PC-3 (cell line): ENCODE measurements at regions not wholly inside any gene's neighbourhood (a gene's known extent, or its start where the extent isn't known, plus 50 kb on each side); places are given as distances from the start of the nearest gene placed in this dataset.
"Not testable (repeated sequence)": the region's sequence is repeated elsewhere in the genome, so short reads cannot be mapped to it uniquely, and the experiment has no call there.

ENCODE experiments used
- ATAC-seq: fragments of 200-7000 bp; cut with Tn5 transposase; 2 replicates; pipeline ENCODE4 v1.9.1; 2020; ENCODE audit warnings: mild to moderate bottlenecking, moderate library complexity
- BruUV-seq: library from RNA; stranded (reverse); fragments of 400-500 nt; replicated peaks from 2 replicates; lab custom pipeline; 2021; lab: Mats Ljungman, UMichigan
- CTCF ChIA-PET: fragments of 300-600 bp; sonication (Branson Sonifier 250); formaldehyde crosslinking; loops from one replicate; lab custom pipeline; 2022; ENCODE audit warnings: antibody characterized with exemption; lab: Charles Lee
- POLR2A ChIA-PET: fragments of 300-600 bp; sonication (Branson Sonifier 250); formaldehyde crosslinking; loops from one replicate; lab custom pipeline; 2022; ENCODE audit warnings: antibody characterized with exemption; ENCODE audit not compliant: unreplicated experiment; lab: Charles Lee
- DNase-seq: peaks from one replicate; pipeline ENCODE4 v3.0.0-alpha.2; 2015
- H2AFZ ChIP-seq: fragments of 300-600 bp; sonication (generic); 2 replicates; pipeline ENCODE4 v1.6.0; 2016; ENCODE audit warnings: antibody characterized with exemption, low read length
- H3F3A ChIP-seq: fragments of 300-600 bp; sonication (generic); one replicate; pipeline ENCODE4 v1.6.0; 2017; ENCODE audit warnings: antibody characterized with exemption, low read length, control low read depth, mild to moderate bottlenecking; ENCODE audit not compliant: unreplicated experiment
- H3K27ac ChIP-seq: fragments of 300-600 bp; sonication (generic); 2 replicates; pipeline ENCODE4 v1.5.1; 2016; ENCODE audit warnings: mild to moderate bottlenecking, low read length
- H3K27me3 ChIP-seq: fragments of 300-600 bp; sonication (generic); 2 replicates; pipeline ENCODE4 v1.6.1; 2016; ENCODE audit warnings: low read length, mixed read lengths
- H3K36me3 ChIP-seq: fragments of 300-600 bp; sonication (generic); 2 replicates; pipeline ENCODE4 v1.6.1; 2016; ENCODE audit warnings: low read depth, mixed run types, low read length, mixed read lengths
- H3K4me1 ChIP-seq: fragments of 300-600 bp; sonication (generic); 2 replicates; pipeline ENCODE4 v1.5.1; 2016; ENCODE audit warnings: low read length; ENCODE audit not compliant: insufficient read depth
- H3K4me2 ChIP-seq: fragments of 300-600 bp; sonication (generic); 2 replicates; pipeline ENCODE4 v1.6.0; 2016; ENCODE audit warnings: low read length
- H3K4me3 ChIP-seq: fragments of 300-600 bp; sonication (generic); 2 replicates; pipeline ENCODE4 v1.5.1; 2016; ENCODE audit warnings: mild to moderate bottlenecking, low read length, mixed read lengths
- H3K79me2 ChIP-seq: fragments of 300-600 bp; sonication (generic); 2 replicates; pipeline ENCODE4 v1.6.1; 2017; ENCODE audit warnings: low read length, mixed read lengths
- H3K9ac ChIP-seq: fragments of 300-600 bp; sonication (generic); 2 replicates; pipeline ENCODE4 v1.6.0; 2016; ENCODE audit warnings: mild to moderate bottlenecking, low read length
- H3K9me2 ChIP-seq: fragments of 300-600 bp; sonication (generic); replicated peaks from 2 replicates; pipeline ENCODE4 v1.6.1; 2016; ENCODE audit warnings: mixed run types, low read length, mixed read lengths
- H3K9me3 ChIP-seq: fragments of 300-600 bp; sonication (generic); 2 replicates; pipeline ENCODE4 v1.6.1; 2016; ENCODE audit warnings: low read length, mixed read lengths
- H4K20me1 ChIP-seq: fragments of 300-600 bp; sonication (generic); 2 replicates; pipeline ENCODE4 v1.6.1; 2016; ENCODE audit warnings: low read length, mixed read lengths
- EZH2 ChIP-seq: fragments of 300-600 bp; sonication (generic); IDR thresholded peaks from one replicate; pipeline ENCODE4 v1.6.1; 2017; ENCODE audit warnings: antibody characterized with exemption, mild to moderate bottlenecking, low read length; ENCODE audit not compliant: unreplicated experiment
- EZH2phosphoT487 ChIP-seq: fragments of 300-600 bp; sonication (generic); IDR thresholded peaks from 2 replicates; pipeline ENCODE4 v1.6.1; 2018; ENCODE audit warnings: mild to moderate bottlenecking, antibody characterized with exemption, low read length, borderline replicate concordance
- intact Hi-C: fragments of 100-400 bp; cut with micrococcal nuclease; formaldehyde crosslinking; loops from 2 replicates; pipeline ENCODE4 v1.9.0; 2023
- TF ChIP-seq, protein P1 (sequence below): fragments of 300-600 bp; sonication (generic); conservative IDR thresholded peaks from 2 replicates; pipeline ENCODE4 v1.5.1; 2017; ENCODE audit warnings: antibody characterized with exemption, low read depth, mild to moderate bottlenecking, low read length

DNA sequence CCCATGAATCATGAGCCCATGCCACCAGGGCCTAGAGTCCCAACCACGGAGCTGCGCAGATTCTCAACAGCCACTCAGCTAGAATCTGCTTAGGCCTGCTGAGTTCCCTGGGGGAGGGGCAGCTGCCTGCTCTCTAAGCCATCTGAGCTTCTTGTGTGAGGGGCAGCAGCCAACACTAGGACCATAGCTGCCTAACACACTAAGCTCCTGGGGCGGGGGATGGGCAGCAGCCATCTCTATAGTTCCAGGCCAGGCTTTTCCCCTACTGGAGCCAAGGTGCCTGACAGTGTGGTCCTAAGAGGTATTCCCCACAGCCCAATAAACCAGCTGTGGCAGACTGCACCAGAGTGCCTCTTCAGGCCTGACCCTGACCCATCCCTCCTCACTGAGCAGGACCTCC, 255.9 kb upstream of the ACO1 start:
- no peak overlapping the region for H3K9ac ChIP-seq
- BruUV-seq: no TSS peak
- intact Hi-C loops: no loop called here
- DNase-seq (no peak), ATAC-seq (no peak)
- H3K4me2 ChIP-seq: no peak overlapping the region
- H3K4me1 ChIP-seq: no peaks in the 10 kb centered on the region
- no peaks in the 10 kb centered on the region for H3K9me3 ChIP-seq
- TF ChIP-seq EZH2phosphoT487: no peak
- TF ChIP-seq, protein P1, sequence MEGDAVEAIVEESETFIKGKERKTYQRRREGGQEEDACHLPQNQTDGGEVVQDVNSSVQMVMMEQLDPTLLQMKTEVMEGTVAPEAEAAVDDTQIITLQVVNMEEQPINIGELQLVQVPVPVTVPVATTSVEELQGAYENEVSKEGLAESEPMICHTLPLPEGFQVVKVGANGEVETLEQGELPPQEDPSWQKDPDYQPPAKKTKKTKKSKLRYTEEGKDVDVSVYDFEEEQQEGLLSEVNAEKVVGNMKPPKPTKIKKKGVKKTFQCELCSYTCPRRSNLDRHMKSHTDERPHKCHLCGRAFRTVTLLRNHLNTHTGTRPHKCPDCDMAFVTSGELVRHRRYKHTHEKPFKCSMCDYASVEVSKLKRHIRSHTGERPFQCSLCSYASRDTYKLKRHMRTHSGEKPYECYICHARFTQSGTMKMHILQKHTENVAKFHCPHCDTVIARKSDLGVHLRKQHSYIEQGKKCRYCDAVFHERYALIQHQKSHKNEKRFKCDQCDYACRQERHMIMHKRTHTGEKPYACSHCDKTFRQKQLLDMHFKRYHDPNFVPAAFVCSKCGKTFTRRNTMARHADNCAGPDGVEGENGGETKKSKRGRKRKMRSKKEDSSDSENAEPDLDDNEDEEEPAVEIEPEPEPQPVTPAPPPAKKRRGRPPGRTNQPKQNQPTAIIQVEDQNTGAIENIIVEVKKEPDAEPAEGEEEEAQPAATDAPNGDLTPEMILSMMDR: no peak
- no peak for TF ChIP-seq EZH2
- no peak overlapping the region for H3K27ac ChIP-seq
- H3K4me3 ChIP-seq: no peak overlapping the region
- no peaks in the 10 kb centered on the region for H3K36me3 ChIP-seq
- peaks cover 7% of the 10 kb centered on the region; the same call in 1 of the 2 replicates for H3K27me3 ChIP-seq
- CTCF ChIA-PET: no interaction called here
- H4K20me1 ChIP-seq: no peaks in the 10 kb centered on the region
- H3F3A ChIP-seq: no peaks in the 10 kb centered on the region
- H3K79me2 ChIP-seq: no peaks in the 10 kb centered on the region
- no peak overlapping the region for H2AFZ ChIP-seq
- POLR2A ChIA-PET: no interaction called here
- no peaks in the 10 kb centered on the region for H3K9me2 ChIP-seq

DNA sequence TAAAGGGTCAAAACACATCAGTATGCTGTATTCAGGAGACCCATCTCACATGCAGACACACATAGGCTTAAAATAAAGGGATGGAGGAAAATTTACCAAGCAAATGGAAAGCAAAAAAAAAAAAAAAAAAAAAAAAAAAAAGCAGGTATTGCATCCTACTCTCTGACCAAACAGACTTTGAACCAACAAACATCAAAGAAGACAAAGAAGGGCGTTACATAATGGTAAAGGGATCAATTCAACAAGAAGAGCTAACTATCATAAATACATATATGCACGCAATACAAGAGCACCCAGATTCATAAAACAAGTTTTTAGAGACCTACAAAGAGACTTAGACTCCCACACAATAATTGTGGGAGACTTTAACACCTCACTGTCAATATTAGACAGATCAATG, 253.7 kb upstream of the ACO1 start:
- H3K4me2 ChIP-seq, POLR2A ChIA-PET, H3K27ac ChIP-seq, H3K9me2 ChIP-seq, H3K9me3 ChIP-seq, BruUV-seq, ATAC-seq, H2AFZ ChIP-seq, H3K4me3 ChIP-seq, H3K36me3 ChIP-seq, H3K9ac ChIP-seq, H3F3A ChIP-seq, H3K79me2 ChIP-seq, DNase-seq, H3K4me1 ChIP-seq, CTCF ChIA-PET, intact Hi-C loops, H4K20me1 ChIP-seq: not testable (repeated sequence)
- peaks cover 19% of the 10 kb centered on the region for H3K27me3 ChIP-seq

DNA sequence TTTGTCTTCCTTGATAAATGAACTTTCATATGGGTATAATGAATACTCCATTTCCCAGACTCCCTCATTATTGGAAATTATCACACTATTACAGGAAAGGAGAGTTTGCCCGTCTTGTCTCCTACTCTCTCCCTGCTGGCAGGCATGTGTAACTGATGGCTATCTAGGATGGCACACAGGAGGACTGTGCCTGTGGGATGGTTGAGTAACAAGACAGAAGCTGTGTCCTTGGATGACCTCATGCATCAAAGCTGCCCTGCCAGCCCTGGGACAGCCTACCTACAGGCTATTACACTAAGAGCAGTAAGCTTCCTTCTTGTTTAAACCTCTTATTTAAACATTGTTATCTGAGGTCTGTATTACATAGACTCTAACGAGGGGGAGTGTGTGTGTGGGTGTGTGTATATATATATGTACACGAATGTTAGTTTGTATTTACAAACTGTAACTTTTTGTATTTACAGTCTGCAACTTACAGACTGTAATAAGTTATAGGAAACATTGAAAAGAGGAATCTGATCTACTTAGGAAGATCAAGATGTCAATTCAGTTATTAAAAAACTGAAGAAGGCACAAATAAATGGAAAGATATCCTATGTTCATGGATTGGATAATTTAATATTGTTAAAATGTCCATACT, 247.6 kb upstream of the ACO1 start:
- Histone ChIP-seq H3K4me1 (no peaks in the 10 kb centered on the region), H3K9me2 (no peaks in the 10 kb centered on the region), H2AFZ (no peak overlapping the region), H3F3A (no peaks in the 10 kb centered on the region), H3K9me3 (no peaks in the 10 kb centered on the region), H3K27ac (no peak overlapping the region), H3K27me3 (peaks cover 14% of the 10 kb centered on the region), H3K79me2 (no peaks in the 10 kb centered on the region), H3K36me3 (no peaks in the 10 kb centered on the region), H3K4me2 (no peak overlapping the region), H4K20me1 (no peaks in the 10 kb centered on the region), H3K9ac (no peak overlapping the region), H3K4me3 (no peak overlapping the region)
- CTCF ChIA-PET: no interaction called here
- no peak for TF ChIP-seq EZH2
- TF ChIP-seq, protein P1: no peak
- TF ChIP-seq EZH2phosphoT487: no peak
- POLR2A ChIA-PET: no interaction called here
- intact Hi-C loops: no loop called here
- DNase-seq: no peak
- ATAC-seq: no peak
- BruUV-seq: no TSS peak
